Cerebellar cortex (tissue), 1 donor: ENCODE measurements at regions not wholly inside any gene's neighbourhood (a gene's known extent, or its start where the extent isn't known, plus 50 kb on each side); places are given as distances from the start of the nearest gene placed in this dataset.
"Not testable (repeated sequence)": the region's sequence is repeated elsewhere in the genome, so short reads cannot be mapped to it uniquely, and the experiment has no call there.

Experiments
- DNase-seq: peaks from one replicate; pipeline ENCODE4 v3.0.0-alpha.2; 2015; ENCODE audit warnings: low spot score

DNA sequence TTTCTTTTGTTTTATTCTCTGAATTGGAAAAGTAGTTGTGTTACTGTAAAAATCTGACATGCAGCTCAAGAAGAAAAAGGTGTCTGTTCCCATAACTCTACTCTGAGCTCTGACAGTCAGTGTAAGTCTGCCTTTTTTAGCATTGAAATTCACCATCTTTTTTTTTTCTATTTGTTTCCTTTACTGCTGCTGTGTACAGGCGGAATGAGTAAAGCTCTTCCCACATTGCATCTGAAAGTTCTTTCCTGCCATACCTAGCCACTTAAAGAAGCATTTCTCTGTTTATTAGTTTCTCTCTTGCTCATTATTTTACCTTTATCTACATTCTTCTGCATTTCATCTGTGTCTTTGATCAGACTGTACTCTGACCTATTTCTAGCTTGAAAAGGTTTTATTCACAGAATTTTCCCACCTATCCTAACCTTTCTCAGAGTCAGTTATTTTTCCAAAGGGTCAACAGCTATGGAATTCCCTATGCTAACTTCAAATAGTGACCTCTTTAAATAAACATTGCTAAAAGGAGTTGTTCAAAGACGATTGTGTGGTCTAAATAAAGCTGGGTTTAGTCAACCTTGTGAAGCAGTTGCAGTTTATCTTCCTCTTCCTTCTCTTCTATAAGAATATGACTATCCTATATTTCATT, 1303.1 kb upstream of the ZEB2 start:
- DNase-seq: no peak

DNA sequence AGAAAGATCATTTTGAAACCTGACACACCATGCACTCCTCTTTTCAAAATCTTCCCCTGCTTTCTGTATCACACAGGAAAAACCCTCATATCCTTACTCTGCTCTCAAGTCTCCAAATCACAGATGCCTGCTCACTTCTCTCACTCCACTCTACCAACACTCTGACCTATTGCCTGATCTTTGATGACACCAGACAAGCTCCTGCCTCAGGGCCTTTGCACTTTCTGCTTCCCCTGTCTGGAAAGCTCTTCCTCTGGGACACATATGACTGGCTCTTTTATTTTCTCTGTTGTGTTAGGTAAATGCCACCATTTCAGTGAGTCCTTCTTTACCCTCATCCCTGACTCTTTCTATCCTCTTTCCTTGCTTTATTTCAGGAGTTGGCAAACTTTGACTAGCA, 1300.7 kb upstream of the ZEB2 start:
- DNase-seq: no peak

- DNase-seq: no peak
Observed at GRCh38 chr2:145818890-145819504, 1299.1 kb upstream of the ZEB2 start.

GRCh38 chr2:145815933-145816332, 1296.0 kb upstream of the ZEB2 start:
- no peak for DNase-seq

DNA sequence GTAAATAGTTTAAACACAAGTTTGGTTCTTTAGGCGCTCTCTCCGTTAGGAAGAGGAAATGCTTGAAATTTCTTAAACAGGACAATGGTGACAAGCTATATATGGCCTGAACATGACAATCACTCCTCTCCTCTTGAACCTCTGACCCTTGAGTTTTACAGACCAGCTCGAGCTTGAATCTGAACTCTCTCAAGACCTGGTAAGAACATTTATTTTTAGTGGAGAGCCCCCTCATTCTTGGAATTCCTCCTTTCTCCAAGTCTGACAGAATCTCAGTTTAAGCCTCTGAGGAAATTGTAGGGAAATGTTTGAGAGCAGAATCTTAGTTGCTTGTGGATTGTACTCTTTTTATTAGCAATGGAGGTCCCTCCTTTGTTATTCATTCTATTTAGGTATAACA, 1293.6 kb upstream of the ZEB2 start:
- DNase-seq: no peak

DNA sequence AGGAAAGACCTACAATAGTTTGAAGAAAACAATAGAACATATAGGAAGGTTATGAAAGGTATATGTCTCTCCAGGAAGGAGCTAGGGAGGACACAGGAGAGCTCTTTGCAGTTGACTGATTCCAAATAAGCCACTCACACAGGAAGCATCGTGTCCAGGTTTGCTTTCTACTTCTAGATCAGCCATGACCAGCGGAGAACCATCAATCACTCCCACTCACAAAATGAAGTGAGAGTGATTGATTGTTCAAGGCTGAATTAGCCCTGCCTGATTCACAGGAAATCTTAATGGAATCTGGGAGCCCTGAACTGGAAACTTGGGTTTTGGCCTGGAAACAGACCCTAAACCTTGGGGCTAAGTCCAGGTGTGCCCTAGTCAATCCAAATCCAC, 1292.2 kb upstream of the ZEB2 start:
- DNase-seq: no peak

DNA sequence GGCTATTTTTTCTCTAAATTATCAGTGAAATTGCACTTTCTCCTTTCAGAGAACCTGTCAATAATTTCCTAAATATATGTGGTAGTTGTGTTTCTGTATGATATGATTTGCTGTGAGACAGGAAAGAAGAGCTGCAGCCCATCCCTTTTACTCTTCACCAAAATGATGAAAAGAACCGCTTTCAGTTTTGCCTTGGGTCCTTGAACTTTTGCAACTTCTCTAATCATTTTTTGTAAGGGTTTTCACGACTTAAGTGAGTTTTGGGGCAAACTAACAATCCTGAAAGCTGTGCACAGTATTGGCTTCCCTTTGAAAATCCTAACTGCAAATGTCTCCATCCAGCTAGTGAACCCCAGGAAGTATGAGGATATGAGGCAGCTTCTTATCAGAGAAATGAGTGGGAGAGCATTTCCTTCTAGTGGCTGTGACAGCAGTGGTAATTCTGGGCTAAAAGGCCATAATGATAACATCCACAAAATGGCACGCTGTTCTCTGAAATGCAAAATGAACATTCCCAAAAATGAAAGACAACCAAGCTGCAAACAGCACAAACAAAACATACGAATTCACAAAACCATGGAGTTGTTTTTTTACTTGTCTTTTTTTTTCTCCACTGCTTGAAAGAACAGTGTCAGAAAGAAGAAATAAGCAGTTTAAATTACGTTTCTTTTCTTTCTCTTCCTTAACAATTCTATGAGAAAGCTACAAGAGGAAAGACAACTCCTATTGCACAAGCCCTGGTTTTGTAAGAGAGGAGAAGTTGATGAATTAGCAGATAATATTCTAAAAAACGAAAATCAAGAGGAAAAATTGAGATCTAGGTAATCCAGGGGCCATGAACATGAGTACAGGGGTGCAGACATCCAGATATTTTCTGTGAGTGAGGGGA, 1291.6 kb upstream of the ZEB2 start:
- DNase-seq: no peak

DNA sequence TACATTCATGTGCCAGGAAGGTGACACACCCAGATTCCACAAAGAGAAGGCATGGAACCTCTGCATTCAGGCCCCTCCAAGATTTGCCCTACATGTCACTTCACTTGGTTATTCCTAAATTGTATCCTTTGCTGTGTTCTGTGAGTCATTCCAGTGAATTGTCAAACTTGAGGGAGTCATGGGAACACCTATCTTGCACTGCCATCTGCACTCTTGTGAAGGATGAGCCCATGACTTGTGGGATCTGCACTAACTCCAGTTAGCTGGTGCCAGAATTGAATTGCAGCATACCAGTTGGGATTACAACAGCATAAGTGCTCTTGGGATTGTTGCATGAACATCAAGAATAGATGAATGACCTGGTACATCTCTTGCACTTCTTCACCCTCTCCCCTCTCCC, 1288.0 kb upstream of the ZEB2 start:
- no peak for DNase-seq

DNA sequence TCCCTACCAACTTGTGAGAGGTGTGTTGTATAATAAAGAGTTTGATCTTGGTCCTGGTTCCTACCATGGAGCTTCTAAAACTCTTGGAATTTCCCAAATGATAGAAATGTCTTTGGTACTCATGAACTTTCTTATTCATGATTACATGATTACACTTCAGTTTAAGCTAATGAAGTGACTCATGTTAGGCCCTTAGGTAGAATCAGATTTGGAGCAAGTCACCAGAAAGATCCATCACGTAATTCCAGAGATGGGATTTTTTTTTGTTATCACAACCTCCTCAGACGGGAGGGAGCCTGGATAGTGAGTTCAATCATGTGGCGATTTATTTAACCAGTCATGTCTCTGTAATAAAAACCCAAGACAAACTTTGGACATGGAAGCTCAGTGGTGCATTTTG, 1287.6 kb upstream of the ZEB2 start:
- DNase-seq: no peak

- DNase-seq: no peak
Observed at GRCh38 chr2:145806546-145806945, 1286.6 kb upstream of the ZEB2 start.

GRCh38 chr2:145802133-145802532, 1282.2 kb upstream of the ZEB2 start:
- DNase-seq: no peak

DNA sequence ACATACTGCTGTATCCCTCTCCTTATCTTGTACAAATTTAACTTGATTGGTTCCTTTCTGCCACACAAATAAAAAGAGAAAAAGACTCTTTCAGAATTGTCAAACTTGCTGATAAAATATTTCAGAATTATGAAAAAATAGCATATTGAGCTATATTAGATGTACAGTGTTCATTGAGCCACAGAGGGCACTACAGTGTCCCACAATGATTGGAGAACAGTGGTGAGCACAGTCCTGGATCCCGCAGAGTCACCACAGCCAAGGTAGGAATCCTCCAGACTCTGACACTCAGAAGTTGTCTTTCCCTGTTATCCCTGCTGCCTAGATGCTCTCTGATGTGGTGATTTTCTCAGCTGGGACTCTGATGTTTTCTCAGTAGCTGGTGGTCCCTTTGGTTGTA, 1281.3 kb upstream of the ZEB2 start:
- no peak for DNase-seq

DNA sequence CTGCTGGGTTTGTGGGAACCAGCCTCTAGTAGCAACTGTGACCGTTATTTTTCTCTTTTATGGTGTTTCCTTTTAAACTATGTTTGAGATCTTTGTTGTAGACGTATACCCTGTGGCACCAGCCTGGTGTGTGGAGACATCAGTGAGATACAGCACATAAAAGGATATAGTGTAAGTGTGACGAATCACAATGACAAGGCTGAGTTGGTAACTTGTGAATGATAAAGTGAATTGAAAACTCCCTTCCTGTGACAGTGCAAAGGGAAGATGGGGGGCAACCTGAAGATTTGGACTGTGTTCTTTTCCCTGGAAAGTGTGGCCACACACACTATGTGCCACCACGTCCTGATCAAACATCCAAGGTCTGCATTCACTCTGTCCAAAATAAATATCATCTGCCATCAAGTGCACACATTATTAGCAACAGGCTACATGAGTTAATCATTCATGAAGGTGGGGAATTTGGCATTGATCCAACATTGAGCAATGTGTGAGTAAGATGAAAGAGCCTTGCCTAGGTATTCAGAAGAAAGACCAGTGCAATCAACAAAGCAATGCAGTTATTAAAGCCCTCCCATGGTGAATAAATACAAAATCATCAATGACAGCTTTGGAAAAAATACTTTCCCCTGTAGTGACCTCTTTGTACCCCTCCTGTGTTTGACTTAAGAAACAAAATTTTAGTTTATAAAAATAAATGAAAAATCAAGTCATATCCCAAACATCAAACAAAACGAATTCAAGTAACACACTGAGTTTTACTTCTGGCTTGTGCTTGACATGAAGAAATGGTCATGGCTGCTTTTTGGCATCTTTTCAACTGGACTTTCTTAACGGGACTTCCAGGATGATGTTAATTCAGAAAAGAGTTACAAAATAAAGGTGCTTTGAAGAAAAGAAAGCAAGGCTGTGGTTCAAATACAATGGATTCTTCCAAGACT, 1280.5 kb upstream of the ZEB2 start:
- DNase-seq: no peak

- no peak for DNase-seq
Observed at GRCh38 chr2:145799595-145800108, 1279.7 kb upstream of the ZEB2 start.

GRCh38 chr2:145798419-145798818, 1278.5 kb upstream of the ZEB2 start:
- no peak for DNase-seq

- no peak for DNase-seq
Observed at GRCh38 chr2:145797692-145798091, 1277.8 kb upstream of the ZEB2 start.

- DNase-seq: no peak
Observed at GRCh38 chr2:145792745-145793144, 1272.8 kb upstream of the ZEB2 start.

GRCh38 chr2:145789636-145790035, 1269.7 kb upstream of the ZEB2 start:
- DNase-seq: no peak

DNA sequence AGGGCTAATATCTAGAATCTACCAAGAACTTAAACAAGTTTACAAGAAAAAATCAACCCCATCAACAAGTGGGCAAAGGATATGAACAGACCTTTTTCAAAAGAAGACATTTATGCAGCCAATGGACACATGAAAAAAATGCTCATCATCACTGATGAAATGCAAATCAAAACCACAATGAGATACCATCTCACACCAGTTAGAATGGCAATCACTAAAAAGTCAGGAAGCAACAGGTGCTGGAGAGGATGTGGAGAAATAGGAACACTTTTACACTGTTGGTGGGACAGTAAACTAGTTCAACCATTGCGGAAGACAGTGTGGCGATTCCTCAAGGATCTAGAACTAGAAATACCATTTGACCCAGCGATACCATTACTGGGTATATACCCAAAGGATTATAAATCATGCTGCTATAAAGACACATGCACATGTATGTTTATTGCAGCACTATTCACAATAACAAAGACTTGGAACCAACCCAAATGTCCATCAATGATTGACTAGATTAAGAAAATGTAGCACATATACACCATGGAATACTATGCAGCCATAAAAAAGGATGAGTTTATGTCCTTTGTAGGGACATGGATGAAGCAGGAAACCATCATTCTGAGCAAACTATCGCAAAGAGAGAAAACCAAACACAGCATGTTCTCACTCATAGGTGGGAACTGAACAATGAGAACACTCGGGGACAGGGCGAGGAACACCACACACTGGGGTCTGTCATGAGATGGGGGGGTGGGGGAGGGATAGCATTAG, 1267.9 kb upstream of the ZEB2 start:
- DNase-seq: not testable (repeated sequence)

GRCh38 chr2:145782607-145783006, 1262.7 kb upstream of the ZEB2 start:
- not testable (repeated sequence) for DNase-seq

- DNase-seq: no peak
Observed at GRCh38 chr2:145777914-145778313, 1258.0 kb upstream of the ZEB2 start.
